Renal cortical epithelial cell (primary cell): ENCODE measurements at regions not wholly inside any gene's neighbourhood (a gene's known extent, or its start where the extent isn't known, plus 50 kb on each side); places are given as distances from the start of the nearest gene placed in this dataset.
A peak's percentile ranks its signal among the peaks of the same experiment; 100 is the strongest.
"Not testable (repeated sequence)": the region's sequence is repeated elsewhere in the genome, so short reads cannot be mapped to it uniquely, and the experiment has no call there.

ENCODE experiments used
- DNase-seq: peaks from one replicate; pipeline ENCODE4 v3.0.0-alpha.2; 2011; ENCODE audit warnings: low read depth

- no peak for DNase-seq
Observed at GRCh38 chr2:12877761-12878160, 161.0 kb downstream of the TRIB2 start.

GRCh38 chr2:12879649-12880048 lies 162.9 kb downstream of the TRIB2 start:
- DNase-seq: no peak

GRCh38 chr2:12881952-12882351 lies 165.2 kb downstream of the TRIB2 start:
- DNase-seq: no peak

- DNase-seq: no peak
Observed at GRCh38 chr2:12882393-12882792, 165.7 kb downstream of the TRIB2 start.

- DNase-seq: peak; percentile 19
Observed at GRCh38 chr2:12883906-12884305, 167.2 kb downstream of the TRIB2 start.

GRCh38 chr2:12884713-12885282 lies 168.1 kb downstream of the TRIB2 start:
- DNase-seq: peak; percentile 59

- DNase-seq: no peak
Observed at GRCh38 chr2:12890066-12890465, 173.3 kb downstream of the TRIB2 start.

- DNase-seq: no peak
Observed at GRCh38 chr2:12890481-12890991, 173.8 kb downstream of the TRIB2 start.

GRCh38 chr2:12895017-12895416 lies 178.3 kb downstream of the TRIB2 start:
- DNase-seq: no peak

GRCh38 chr2:12896318-12896982 lies 179.7 kb downstream of the TRIB2 start:
- no peak for DNase-seq

- no peak for DNase-seq
Observed at GRCh38 chr2:12897181-12897580, 180.4 kb downstream of the TRIB2 start.

- DNase-seq: no peak
Observed at GRCh38 chr2:12903272-12903671, 186.5 kb downstream of the TRIB2 start.

- DNase-seq: no peak
Observed at GRCh38 chr2:12910431-12910830, 193.7 kb downstream of the TRIB2 start.

- peak; percentile 38 for DNase-seq
Observed at GRCh38 chr2:12915787-12916186, 199.1 kb downstream of the TRIB2 start.

GRCh38 chr2:12918138-12918834 lies 201.6 kb downstream of the TRIB2 start:
- DNase-seq: no peak

GRCh38 chr2:12918835-12919445 lies 202.2 kb downstream of the TRIB2 start:
- DNase-seq: no peak

- DNase-seq: no peak
Observed at GRCh38 chr2:12921321-12921720, 204.6 kb downstream of the TRIB2 start.

GRCh38 chr2:12923907-12924610 lies 207.3 kb downstream of the TRIB2 start:
- peak; percentile 10 for DNase-seq

- DNase-seq: not testable (repeated sequence)
Observed at GRCh38 chr2:12926641-12927040, 209.9 kb downstream of the TRIB2 start.

GRCh38 chr2:12928197-12928774 lies 211.6 kb downstream of the TRIB2 start:
- DNase-seq: no peak

- no peak for DNase-seq
Observed at GRCh38 chr2:12928775-12929401, 212.2 kb downstream of the TRIB2 start.
